ENCODE measurements at regions not wholly inside any gene's neighbourhood (a gene's known extent, or its start where the extent isn't known, plus 50 kb on each side); places are given as distances from the start of the nearest gene placed in this dataset.

DNA sequence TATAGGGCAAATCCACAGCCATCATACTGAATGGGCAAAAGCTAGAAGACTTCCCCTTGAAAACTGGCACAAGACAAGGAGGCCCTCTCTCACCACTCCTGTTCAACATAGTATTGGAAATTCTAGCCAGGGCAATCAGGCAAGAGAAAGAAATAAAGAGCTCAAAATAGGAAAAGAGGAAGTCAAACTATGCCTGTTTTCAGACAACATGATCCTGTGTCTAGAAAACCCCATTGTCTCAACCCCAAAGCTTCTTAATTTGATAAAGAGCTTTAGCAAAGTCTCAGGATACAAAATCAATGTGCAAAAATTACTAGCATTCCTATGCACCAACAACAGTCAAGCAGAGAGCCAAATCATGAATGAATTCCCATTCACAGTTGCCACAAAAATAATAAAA, 160.3 kb downstream of the CXXC4 start:
- TF ChIP-seq, protein P1, sequence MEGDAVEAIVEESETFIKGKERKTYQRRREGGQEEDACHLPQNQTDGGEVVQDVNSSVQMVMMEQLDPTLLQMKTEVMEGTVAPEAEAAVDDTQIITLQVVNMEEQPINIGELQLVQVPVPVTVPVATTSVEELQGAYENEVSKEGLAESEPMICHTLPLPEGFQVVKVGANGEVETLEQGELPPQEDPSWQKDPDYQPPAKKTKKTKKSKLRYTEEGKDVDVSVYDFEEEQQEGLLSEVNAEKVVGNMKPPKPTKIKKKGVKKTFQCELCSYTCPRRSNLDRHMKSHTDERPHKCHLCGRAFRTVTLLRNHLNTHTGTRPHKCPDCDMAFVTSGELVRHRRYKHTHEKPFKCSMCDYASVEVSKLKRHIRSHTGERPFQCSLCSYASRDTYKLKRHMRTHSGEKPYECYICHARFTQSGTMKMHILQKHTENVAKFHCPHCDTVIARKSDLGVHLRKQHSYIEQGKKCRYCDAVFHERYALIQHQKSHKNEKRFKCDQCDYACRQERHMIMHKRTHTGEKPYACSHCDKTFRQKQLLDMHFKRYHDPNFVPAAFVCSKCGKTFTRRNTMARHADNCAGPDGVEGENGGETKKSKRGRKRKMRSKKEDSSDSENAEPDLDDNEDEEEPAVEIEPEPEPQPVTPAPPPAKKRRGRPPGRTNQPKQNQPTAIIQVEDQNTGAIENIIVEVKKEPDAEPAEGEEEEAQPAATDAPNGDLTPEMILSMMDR (IDR thresholded peaks at IDR 0.05), result no peak
- no peak for TF ChIP-seq ZFX (IDR thresholded peaks at IDR 0.05; ENCODE audit: borderline replicate concordance)
